ENCODE measurements at regions not wholly inside any gene's neighbourhood (a gene's known extent, or its start where the extent isn't known, plus 50 kb on each side); places are given as distances from the start of the nearest gene placed in this dataset.

GRCh38 chr13:71935166-71935840 is 68.3 kb upstream of the DACH1 start:
- no peak for DNase-seq

GRCh38 chr13:71924931-71925330 is 57.9 kb upstream of the DACH1 start:
- no peak for DNase-seq

GRCh38 chr13:71922194-71922593 is 55.2 kb upstream of the DACH1 start:
- DNase-seq: no peak

Measured in NCI-H748 treated with DMSO at 0.1 percent for 48 hours (cell line).